Sigmoid colon (tissue), 4 donors: ENCODE measurements at regions not wholly inside any gene's neighbourhood (a gene's known extent, or its start where the extent isn't known, plus 50 kb on each side); places are given as distances from the start of the nearest gene placed in this dataset.
"Not testable (repeated sequence)": the region's sequence is repeated elsewhere in the genome, so short reads cannot be mapped to it uniquely, and the experiment has no call there.

Source experiments
- CTCF ChIP-seq, 4 experiments: fragments of 450-650 bp in 3 of 4; fragments of 200-600 bp in 1 of 4; IDR thresholded peaks; one replicate each; pipeline ENCODE4 v1.5.1; 2016 to 2019; ENCODE audit warnings: antibody characterized with exemption in 4 of 4, mild to moderate bottlenecking in 3 of 4, moderate library complexity in 2 of 4
- EP300 ChIP-seq, 4 donors: sonication (generic); formaldehyde crosslinking; IDR thresholded peaks; one replicate each; pipeline ENCODE4 v1.6.1; 2017; ENCODE audit warnings: antibody characterized with exemption in 4 of 4
- POLR2A ChIP-seq, 2 donors: fragments of 450-650 bp; IDR thresholded peaks; one replicate each; pipeline ENCODE4 v1.6.1; 2016; ENCODE audit warnings: antibody characterized with exemption in 2 of 2, mild to moderate bottlenecking in 2 of 2, moderate library complexity in 2 of 2

- not testable (repeated sequence) for TF ChIP-seq POLR2A, CTCF, EP300 (IDR thresholded peaks at IDR 0.05)
Measured at GRCh38 chr5:154700289-154700928, 54.8 kb upstream of the LARP1 start.
